ENCODE measurements at regions not wholly inside any gene's neighbourhood (a gene's known extent, or its start where the extent isn't known, plus 50 kb on each side); places are given as distances from the start of the nearest gene placed in this dataset.

GRCh38 chr3:22115581-22115980 lies 364.6 kb upstream of the ZNF385D start:
- Histone ChIP-seq H3K27me3 (no peaks in the 10 kb centered on the region), H3K4me1 (no peaks in the 10 kb centered on the region), H3K4me3 (no peak overlapping the region), H4K20me1 (no peaks in the 10 kb centered on the region), H3K4me2 (no peak overlapping the region), H3K36me3 (no peaks in the 10 kb centered on the region), H3K9me3 (replicated peaks in 1 of 11) (no peaks in the 10 kb centered on the region), H3K9ac (no peak overlapping the region), H3K27ac (no peak overlapping the region)
- TF ChIP-seq Cebpa-rat (IDR thresholded peaks at IDR 0.05) = no peak

DNA sequence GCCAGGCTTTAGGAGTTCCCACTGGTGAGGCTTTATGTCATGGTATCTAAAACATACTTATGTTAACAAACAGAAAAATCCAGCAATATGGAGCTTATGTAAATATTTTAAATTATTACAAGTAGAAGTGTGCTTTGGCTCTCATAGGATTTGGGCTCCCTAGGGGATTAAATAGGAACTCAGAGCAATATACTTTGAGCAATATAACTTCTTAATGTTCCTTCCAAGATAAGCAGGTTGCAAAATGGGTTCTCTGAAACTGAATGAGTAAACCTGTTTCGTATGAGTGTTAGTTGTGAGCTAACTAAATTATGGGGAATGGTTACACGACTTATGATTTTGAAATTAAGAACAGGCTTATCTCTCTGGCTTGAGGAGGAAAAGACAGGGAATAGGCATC lies 366.1 kb upstream of the ZNF385D start:
- H3K4me3 ChIP-seq = no peak overlapping the region
- H3K4me1 ChIP-seq = no peaks in the 10 kb centered on the region
- H3K27me3 ChIP-seq = no peaks in the 10 kb centered on the region
- no peak overlapping the region for H3K9ac ChIP-seq
- TF ChIP-seq Cebpa-rat (IDR thresholded peaks at IDR 0.05) = no peak
- H3K27ac ChIP-seq = no peak overlapping the region
- H3K36me3 ChIP-seq = no peaks in the 10 kb centered on the region
- H3K4me2 ChIP-seq = no peak overlapping the region
- H3K9me3 ChIP-seq (replicated peaks in 1 of 11) = no peaks in the 10 kb centered on the region
- no peaks in the 10 kb centered on the region for H4K20me1 ChIP-seq

GRCh38 chr3:22117751-22118346 lies 366.8 kb upstream of the ZNF385D start:
- no peak for TF ChIP-seq Cebpa-rat (IDR thresholded peaks at IDR 0.05)
- H3K4me3 ChIP-seq = no peak overlapping the region
- no peaks in the 10 kb centered on the region for H4K20me1 ChIP-seq
- no peaks in the 10 kb centered on the region for H3K27me3 ChIP-seq
- no peaks in the 10 kb centered on the region for H3K9me3 ChIP-seq (replicated peaks in 1 of 11)
- H3K27ac ChIP-seq = no peak overlapping the region
- peaks cover 0 to 4% (median 0%) of the 10 kb centered on the region in 10 experiments; a peak in 1 of 20 replicates for H3K4me1 ChIP-seq
- H3K9ac ChIP-seq = no peak overlapping the region
- no peak overlapping the region for H3K4me2 ChIP-seq
- no peaks in the 10 kb centered on the region for H3K36me3 ChIP-seq

- peaks cover 0 to 4% (median 0%) of the 10 kb centered on the region in 10 experiments; a peak in 1 of 20 replicates for H3K4me1 ChIP-seq
- no peak overlapping the region for H3K9ac ChIP-seq
- no peak for TF ChIP-seq Cebpa-rat (IDR thresholded peaks at IDR 0.05)
- H3K36me3 ChIP-seq = no peaks in the 10 kb centered on the region
- H3K9me3 ChIP-seq (replicated peaks in 1 of 11) = no peaks in the 10 kb centered on the region
- H4K20me1 ChIP-seq = no peaks in the 10 kb centered on the region
- H3K27me3 ChIP-seq = no peaks in the 10 kb centered on the region
- no peak overlapping the region for H3K27ac ChIP-seq
- no peak overlapping the region for H3K4me2 ChIP-seq
- H3K4me3 ChIP-seq = no peak overlapping the region
These were observed 367.5 kb upstream of the ZNF385D start for GRCh38 chr3:22118542-22118941.

GRCh38 chr3:22121068-22121701 lies 370.2 kb upstream of the ZNF385D start:
- no peak for TF ChIP-seq Cebpa-rat (IDR thresholded peaks at IDR 0.05)
- Histone ChIP-seq H3K27me3 (no peaks in the 10 kb centered on the region), H3K9me3 (replicated peaks in 1 of 11) (no peaks in the 10 kb centered on the region), H3K4me1 (peaks cover 0 to 4% (median 0%) of the 10 kb centered on the region in 10 experiments; a peak in 1 of 20 replicates), H3K4me3 (no peak overlapping the region), H3K9ac (no peak overlapping the region), H4K20me1 (no peaks in the 10 kb centered on the region), H3K27ac (no peak overlapping the region), H3K36me3 (no peaks in the 10 kb centered on the region), H3K4me2 (no peak overlapping the region)

DNA sequence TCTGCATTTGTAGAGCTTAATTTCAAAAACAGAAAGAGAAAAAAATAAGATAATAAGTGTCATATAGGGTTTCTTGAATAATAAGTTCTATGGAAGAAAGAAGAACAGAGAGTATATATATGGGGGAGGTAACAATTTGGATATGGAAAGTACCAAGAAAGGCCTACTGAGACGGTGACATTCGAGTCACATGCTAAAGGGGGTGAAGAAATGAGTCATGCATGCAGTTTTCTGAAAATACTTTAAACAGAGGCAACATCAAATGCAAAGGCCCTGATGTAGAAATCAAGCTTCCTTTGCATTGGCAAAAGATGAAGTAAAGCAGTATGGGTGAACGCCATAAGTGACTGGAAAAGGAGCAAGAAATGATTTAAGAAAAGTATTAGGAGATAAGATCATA lies 371.6 kb upstream of the ZNF385D start:
- TF ChIP-seq Cebpa-rat (IDR thresholded peaks at IDR 0.05) = no peak
- H3K27me3 ChIP-seq = no peaks in the 10 kb centered on the region

DNA sequence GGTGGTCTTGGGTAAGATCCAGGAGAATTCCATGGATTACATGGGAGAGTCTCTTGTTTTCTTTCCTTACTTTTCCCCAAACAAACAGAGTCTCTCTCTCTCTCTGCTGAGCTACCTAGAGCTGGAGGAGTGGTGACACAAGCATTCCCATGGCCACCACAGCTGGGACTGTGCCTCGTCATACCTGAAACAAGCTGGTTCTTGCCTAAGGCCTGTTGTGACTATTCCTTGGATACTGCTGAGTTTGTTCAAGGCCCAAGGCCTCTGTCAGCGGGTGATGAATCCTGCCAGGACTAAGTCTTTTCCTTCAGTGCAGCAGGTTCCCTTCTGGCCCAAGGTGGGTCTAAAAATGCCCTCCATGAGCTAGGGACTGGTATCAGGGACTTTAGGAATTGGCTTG lies 378.1 kb upstream of the ZNF385D start:
- no peak overlapping the region for H3K4me3 ChIP-seq
- TF ChIP-seq Cebpa-rat (IDR thresholded peaks at IDR 0.05) = no peak
- no peaks in the 10 kb centered on the region for H3K9me3 ChIP-seq (replicated peaks in 1 of 11)
- no peak overlapping the region for H3K9ac ChIP-seq
- H3K4me1 ChIP-seq = no peaks in the 10 kb centered on the region
- no peaks in the 10 kb centered on the region for H3K36me3 ChIP-seq
- no peak overlapping the region for H3K27ac ChIP-seq
- H4K20me1 ChIP-seq = no peaks in the 10 kb centered on the region
- no peak overlapping the region for H3K4me2 ChIP-seq
- no peaks in the 10 kb centered on the region for H3K27me3 ChIP-seq

More for the DNA sequence above, 371.6 kb upstream of the ZNF385D start:
- no peaks in the 10 kb centered on the region for H3K9me3 ChIP-seq (replicated peaks in 1 of 11)
- no peak overlapping the region for H3K9ac ChIP-seq
- no peaks in the 10 kb centered on the region for H3K36me3 ChIP-seq
- H3K27ac ChIP-seq = no peak overlapping the region
- H4K20me1 ChIP-seq = no peaks in the 10 kb centered on the region
- no peak overlapping the region for H3K4me2 ChIP-seq
- H3K4me3 ChIP-seq = no peak overlapping the region
- H3K4me1 ChIP-seq = peaks cover 0 to 4% (median 0%) of the 10 kb centered on the region in 10 experiments; a peak in 1 of 20 replicates

DNA sequence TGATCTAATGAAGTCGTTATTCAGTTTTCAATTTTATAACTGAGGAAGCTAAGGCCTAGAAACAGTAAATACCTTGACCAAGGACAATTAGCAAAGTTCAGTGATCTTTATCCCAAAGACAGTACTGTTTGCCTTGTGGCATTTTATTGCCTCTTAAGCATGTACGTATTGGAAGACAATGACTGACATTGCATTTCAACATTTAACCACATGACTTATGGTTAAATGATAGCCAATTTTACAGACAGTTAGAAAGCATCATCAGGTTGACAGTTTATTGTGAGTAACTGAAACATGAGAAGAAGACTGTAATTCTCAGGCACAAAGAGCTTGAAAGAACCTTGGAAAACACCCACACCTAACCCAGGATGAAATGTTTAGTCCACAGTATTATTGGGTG lies 390.8 kb upstream of the ZNF385D start:
- Histone ChIP-seq H3K9me3 (replicated peaks in 1 of 11) (no peaks in the 10 kb centered on the region), H3K27ac (no peak overlapping the region), H3K36me3 (no peaks in the 10 kb centered on the region), H3K4me3 (no peak overlapping the region), H3K4me1 (no peaks in the 10 kb centered on the region), H4K20me1 (no peaks in the 10 kb centered on the region), H3K9ac (no peak overlapping the region), H3K4me2 (no peak overlapping the region), H3K27me3 (no peaks in the 10 kb centered on the region)
- no peak for TF ChIP-seq Cebpa-rat (IDR thresholded peaks at IDR 0.05)

GRCh38 chr3:22147161-22147560 lies 396.2 kb upstream of the ZNF385D start:
- H3K27ac ChIP-seq = no peak overlapping the region
- no peaks in the 10 kb centered on the region for H3K9me3 ChIP-seq (replicated peaks in 1 of 11)
- no peak overlapping the region for H3K4me2 ChIP-seq
- H4K20me1 ChIP-seq = no peaks in the 10 kb centered on the region
- no peak overlapping the region for H3K4me3 ChIP-seq
- H3K4me1 ChIP-seq = no peaks in the 10 kb centered on the region
- no peaks in the 10 kb centered on the region for H3K27me3 ChIP-seq
- no peak overlapping the region for H3K9ac ChIP-seq
- TF ChIP-seq Cebpa-rat (IDR thresholded peaks at IDR 0.05) = no peak
- no peaks in the 10 kb centered on the region for H3K36me3 ChIP-seq

DNA sequence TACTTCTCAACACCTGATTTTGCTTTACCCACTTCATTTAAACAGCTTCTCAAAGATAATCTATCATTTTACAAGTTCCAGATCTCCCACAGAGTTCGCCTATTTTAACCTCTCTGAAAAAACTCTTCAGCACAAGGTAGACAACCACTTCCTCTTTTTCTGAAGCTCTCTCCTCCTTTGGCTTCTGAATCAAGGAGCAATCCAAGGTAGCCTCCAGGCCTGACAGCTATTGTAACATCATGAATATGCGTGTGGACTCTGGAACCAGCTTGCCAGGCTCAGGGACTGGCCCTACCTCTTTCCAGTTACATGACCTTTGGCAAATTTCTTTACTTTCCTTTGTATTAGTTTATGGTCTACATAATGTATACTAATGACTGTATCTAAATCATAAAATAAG lies 405.9 kb upstream of the ZNF385D start:
- Histone ChIP-seq H3K4me3 (no peak overlapping the region), H3K4me2 (no peak overlapping the region), H3K4me1 (no peaks in the 10 kb centered on the region)

More for the DNA sequence above, 405.9 kb upstream of the ZNF385D start:
- TF ChIP-seq Cebpa-rat (IDR thresholded peaks at IDR 0.05) = no peak
- H3K36me3 ChIP-seq = no peaks in the 10 kb centered on the region
- no peak overlapping the region for H3K27ac ChIP-seq
- no peaks in the 10 kb centered on the region for H3K9me3 ChIP-seq (replicated peaks in 1 of 11)
- no peaks in the 10 kb centered on the region for H4K20me1 ChIP-seq
- no peak overlapping the region for H3K9ac ChIP-seq
- no peaks in the 10 kb centered on the region for H3K27me3 ChIP-seq
